ENCODE measurements at regions not wholly inside any gene's neighbourhood (a gene's known extent, or its start where the extent isn't known, plus 50 kb on each side); places are given as distances from the start of the nearest gene placed in this dataset.

- Histone ChIP-seq H3K79me2 (ENCODE audit: insufficient read depth, low read length) (no peaks in the 10 kb centered on the region), H3K36me3 (replicated peaks in 1 of 2; ENCODE audit: control insufficient read depth in 1 of 2, insufficient read depth in 2 of 2, low read length in 2 of 2) (no peaks in the 10 kb centered on the region), H3K4me1 (ENCODE audit: insufficient read depth, low read length) (no peaks in the 10 kb centered on the region), H3K4me3 (replicated peaks in 1 of 3; ENCODE audit: insufficient read depth in 1 of 3, low read depth in 2 of 3, low read length in 3 of 3) (no peak overlapping the region), H4K20me1 (ENCODE audit: insufficient read depth, low read length) (no peaks in the 10 kb centered on the region), H3K27me3 (ENCODE audit: control insufficient read depth in 1 of 2, insufficient read depth in 2 of 2, low read length in 2 of 2) (no peaks in the 10 kb centered on the region), H3K27ac (ENCODE audit: extremely low read length, insufficient read depth, low read length) (no peak overlapping the region), H3K9me3 (ENCODE audit: low read length) (peaks cover 86% of the 10 kb centered on the region), H2AFZ (ENCODE audit: low read length) (no peak overlapping the region), H3K4me2 (ENCODE audit: low read depth, low read length) (no peak overlapping the region), H3K9ac (ENCODE audit: insufficient read depth, low read depth, low read length) (no peak overlapping the region)
- CTCF ChIA-PET (ENCODE audit: low intra/inter-chr PET ratio, low total read pairs): no interaction called here
- no TSS peak for BruUV-seq (replicated peaks)
- FAIRE-seq (no peak), DNase-seq (ENCODE audit: low spot score) (no peak), ATAC-seq (no peak)
- no peak for TF ChIP-seq U2AF1 (optimal IDR thresholded peaks at IDR 0.05; ENCODE audit: low read depth, low read length)
- TF ChIP-seq NFATC3 (CRISPR knock-in tag; IDR thresholded peaks at IDR 0.05): no peak
- no peak for TF ChIP-seq FLYWCH1 (CRISPR knock-in tag; IDR thresholded peaks at IDR 0.05)
- no peak for TF ChIP-seq ZNF512B (CRISPR knock-in tag; IDR thresholded peaks at IDR 0.05; ENCODE audit: borderline replicate concordance)
- no peak for TF ChIP-seq CC2D1A (CRISPR knock-in tag; IDR thresholded peaks at IDR 0.05)
- no peak for TF ChIP-seq RNF2 (conservative IDR thresholded peaks at IDR 0.05; ENCODE audit: low read depth)
- 3% methylated on average over 3 of the region's 3 CpGs for WGBS (ENCODE audit: low lambda C conversion rate)
- intact Hi-C loops (cut with micrococcal nuclease; ENCODE audit: unreplicated experiment) (no loop called here), in situ Hi-C loops (cut with HindIII; ENCODE audit: extremely low pct_ligation_motif_present, low pct_unique_long_range_greater_than_20kb) (no loop called here)
- POLR2A ChIA-PET: no interaction called here
Observed at GRCh38 chr5:17829456-17829855, 195.2 kb downstream of the TAF11L14 start.

- no peaks in the 10 kb centered on the region for H3K4me1 ChIP-seq (ENCODE audit: insufficient read depth, low read length)
- ATAC-seq (no peak), DNase-seq (ENCODE audit: low spot score) (no peak), FAIRE-seq (no peak)
- CTCF ChIA-PET (ENCODE audit: low intra/inter-chr PET ratio, low total read pairs): no interaction called here
- H3K4me2 ChIP-seq (ENCODE audit: low read depth, low read length): no peak overlapping the region
- no peaks in the 10 kb centered on the region for H3K79me2 ChIP-seq (ENCODE audit: insufficient read depth, low read length)
- no peaks in the 10 kb centered on the region for H4K20me1 ChIP-seq (ENCODE audit: insufficient read depth, low read length)
- in situ Hi-C loops (cut with HindIII; ENCODE audit: extremely low pct_ligation_motif_present, low pct_unique_long_range_greater_than_20kb): no loop called here
- intact Hi-C loops (cut with micrococcal nuclease; ENCODE audit: unreplicated experiment): no loop called here
- peaks cover 81% of the 10 kb centered on the region for H3K9me3 ChIP-seq (ENCODE audit: low read length)
- H3K27me3 ChIP-seq (ENCODE audit: control insufficient read depth in 1 of 2, insufficient read depth in 2 of 2, low read length in 2 of 2): no peaks in the 10 kb centered on the region
- POLR2A ChIA-PET: no interaction called here
- no peaks in the 10 kb centered on the region for H3K36me3 ChIP-seq (replicated peaks in 1 of 2; ENCODE audit: control insufficient read depth in 1 of 2, insufficient read depth in 2 of 2, low read length in 2 of 2)
- no peak overlapping the region for H3K4me3 ChIP-seq (replicated peaks in 1 of 3; ENCODE audit: insufficient read depth in 1 of 3, low read depth in 2 of 3, low read length in 3 of 3)
- no peak overlapping the region for H3K27ac ChIP-seq (ENCODE audit: extremely low read length, insufficient read depth, low read length)
- 0% methylated on average over 1 of the region's 1 CpG for WGBS (ENCODE audit: low lambda C conversion rate)
- no peak overlapping the region for H2AFZ ChIP-seq (ENCODE audit: low read length)
- no TSS peak for BruUV-seq (replicated peaks)
- no peak overlapping the region for H3K9ac ChIP-seq (ENCODE audit: insufficient read depth, low read depth, low read length)
- TF ChIP-seq ZNF543 (CRISPR knock-in tag; IDR thresholded peaks at IDR 0.05): no peak
- TF ChIP-seq HNRNPH1 (optimal IDR thresholded peaks at IDR 0.05; ENCODE audit: low read depth, low read length): no peak
- TF ChIP-seq NRL (CRISPR knock-in tag; IDR thresholded peaks at IDR 0.05; ENCODE audit: borderline replicate concordance): no peak
- TF ChIP-seq PHF5A (CRISPR knock-in tag; IDR thresholded peaks at IDR 0.05; ENCODE audit: low read depth, unreplicated experiment): no peak
- TF ChIP-seq ZBTB38 (CRISPR knock-in tag; IDR thresholded peaks at IDR 0.05): no peak
- TF ChIP-seq MLXIP (CRISPR knock-in tag; IDR thresholded peaks at IDR 0.05; ENCODE audit: borderline replicate concordance): no peak
Observed at GRCh38 chr5:17831279-17831678, 197.0 kb downstream of the TAF11L14 start.

All from HepG2 (cell line).